Liver (tissue), 3 donors: ENCODE measurements at regions not wholly inside any gene's neighbourhood (a gene's known extent, or its start where the extent isn't known, plus 50 kb on each side); places are given as distances from the start of the nearest gene placed in this dataset.

Experiments used
- CTCF ChIP-seq: fragments of 150-350 bp; IDR thresholded peaks from 2 replicates; pipeline ENCODE4 v1.5.1; 2017; ENCODE audit warnings: improper control_type of control experiment, low read depth, low read length; ENCODE audit not compliant: missing input control
- FOXA1 ChIP-seq: IDR thresholded peaks from 2 replicates; pipeline ENCODE4 v1.6.1; 2016; ENCODE audit warnings: antibody characterized with exemption
- MAX ChIP-seq: IDR thresholded peaks from 2 replicates; pipeline ENCODE4 v1.6.1; 2016; ENCODE audit warnings: antibody characterized with exemption
- RAD21 ChIP-seq, 2 donors: IDR thresholded peaks; 2 replicates each; pipeline ENCODE4 v1.6.1; 2016; ENCODE audit warnings: antibody characterized with exemption in 2 of 2, mild to moderate bottlenecking in 2 of 2
- SP1 ChIP-seq: IDR thresholded peaks from 2 replicates; pipeline ENCODE4 v1.6.1; 2018; ENCODE audit warnings: antibody characterized with exemption, mild to moderate bottlenecking
- TAF1 ChIP-seq: conservative IDR thresholded peaks from 2 replicates; pipeline ENCODE4 v1.6.1; 2016; ENCODE audit warnings: antibody characterized with exemption, mild to moderate bottlenecking
- YY1 ChIP-seq: IDR thresholded peaks from 2 replicates; pipeline ENCODE4 v1.6.1; 2016; ENCODE audit warnings: antibody characterized with exemption, mild to moderate bottlenecking
- TF ChIP-seq, protein P1 (sequence below): IDR thresholded peaks from 2 replicates; pipeline ENCODE4 v1.6.1; 2016; ENCODE audit warnings: antibody characterized with exemption, mild to moderate bottlenecking
- TF ChIP-seq, protein P2 (sequence below): IDR thresholded peaks from 2 replicates; pipeline ENCODE4 v1.6.1; 2016; ENCODE audit warnings: antibody characterized with exemption
- donor health status: healthy.
- donor health status: healthy.

DNA sequence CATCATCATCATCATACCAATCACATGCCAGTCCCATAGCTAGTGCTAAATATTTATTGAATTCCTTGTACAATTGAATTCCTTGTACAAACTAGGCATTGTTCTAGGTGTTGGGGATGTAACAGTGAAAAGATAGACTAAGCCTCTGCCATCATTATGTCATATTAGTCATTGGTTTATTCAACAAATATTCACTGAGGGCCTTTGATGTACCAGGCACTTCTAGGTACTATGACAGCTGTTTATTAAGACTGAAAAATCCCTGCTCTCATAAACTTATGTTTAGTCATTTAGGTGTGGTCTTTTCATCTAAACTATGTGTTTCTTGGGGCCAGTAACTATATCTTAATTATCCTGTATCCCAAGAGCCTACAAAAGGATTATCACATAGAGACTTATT is 412.3 kb upstream of the ETAA1 start:
- no peak for TF ChIP-seq MAX
- TF ChIP-seq CTCF = no peak
- TF ChIP-seq FOXA1 = no peak
- TF ChIP-seq SP1 = no peak
- no peak for TF ChIP-seq RAD21 (IDR thresholded peaks at IDR 0.05)
- TF ChIP-seq YY1 = no peak
- TF ChIP-seq, protein P1, sequence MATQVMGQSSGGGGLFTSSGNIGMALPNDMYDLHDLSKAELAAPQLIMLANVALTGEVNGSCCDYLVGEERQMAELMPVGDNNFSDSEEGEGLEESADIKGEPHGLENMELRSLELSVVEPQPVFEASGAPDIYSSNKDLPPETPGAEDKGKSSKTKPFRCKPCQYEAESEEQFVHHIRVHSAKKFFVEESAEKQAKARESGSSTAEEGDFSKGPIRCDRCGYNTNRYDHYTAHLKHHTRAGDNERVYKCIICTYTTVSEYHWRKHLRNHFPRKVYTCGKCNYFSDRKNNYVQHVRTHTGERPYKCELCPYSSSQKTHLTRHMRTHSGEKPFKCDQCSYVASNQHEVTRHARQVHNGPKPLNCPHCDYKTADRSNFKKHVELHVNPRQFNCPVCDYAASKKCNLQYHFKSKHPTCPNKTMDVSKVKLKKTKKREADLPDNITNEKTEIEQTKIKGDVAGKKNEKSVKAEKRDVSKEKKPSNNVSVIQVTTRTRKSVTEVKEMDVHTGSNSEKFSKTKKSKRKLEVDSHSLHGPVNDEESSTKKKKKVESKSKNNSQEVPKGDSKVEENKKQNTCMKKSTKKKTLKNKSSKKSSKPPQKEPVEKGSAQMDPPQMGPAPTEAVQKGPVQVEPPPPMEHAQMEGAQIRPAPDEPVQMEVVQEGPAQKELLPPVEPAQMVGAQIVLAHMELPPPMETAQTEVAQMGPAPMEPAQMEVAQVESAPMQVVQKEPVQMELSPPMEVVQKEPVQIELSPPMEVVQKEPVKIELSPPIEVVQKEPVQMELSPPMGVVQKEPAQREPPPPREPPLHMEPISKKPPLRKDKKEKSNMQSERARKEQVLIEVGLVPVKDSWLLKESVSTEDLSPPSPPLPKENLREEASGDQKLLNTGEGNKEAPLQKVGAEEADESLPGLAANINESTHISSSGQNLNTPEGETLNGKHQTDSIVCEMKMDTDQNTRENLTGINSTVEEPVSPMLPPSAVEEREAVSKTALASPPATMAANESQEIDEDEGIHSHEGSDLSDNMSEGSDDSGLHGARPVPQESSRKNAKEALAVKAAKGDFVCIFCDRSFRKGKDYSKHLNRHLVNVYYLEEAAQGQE = no peak
- no peak for TF ChIP-seq TAF1
- TF ChIP-seq, protein P2, sequence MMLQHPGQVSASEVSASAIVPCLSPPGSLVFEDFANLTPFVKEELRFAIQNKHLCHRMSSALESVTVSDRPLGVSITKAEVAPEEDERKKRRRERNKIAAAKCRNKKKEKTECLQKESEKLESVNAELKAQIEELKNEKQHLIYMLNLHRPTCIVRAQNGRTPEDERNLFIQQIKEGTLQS = no peak
